ENCODE measurements at regions not wholly inside any gene's neighbourhood (a gene's known extent, or its start where the extent isn't known, plus 50 kb on each side); places are given as distances from the start of the nearest gene placed in this dataset.

- TF ChIP-seq MYC (IDR thresholded peaks at IDR 0.05; ENCODE audit: low read depth, low read length) (no peak), CTCF (IDR thresholded peaks at IDR 0.05; ENCODE audit: low read depth, low read length) (no peak), MAX (IDR thresholded peaks at IDR 0.05; ENCODE audit: low read depth, low read length) (no peak), POLR2A (IDR thresholded peaks at IDR 0.05; ENCODE audit: extremely low read depth, insufficient read length) (no peak)
- DNase-seq (ENCODE audit: low read depth) = no peak
- no peak overlapping the region for H3K4me3 ChIP-seq (ENCODE audit: low read depth, low read length)
These were observed 101.4 kb upstream of the MSX2 start for GRCh38 chr5:174623018-174623417.

GRCh38 chr5:174623433-174624019 is 100.9 kb upstream of the MSX2 start:
- no peak for TF ChIP-seq CTCF (IDR thresholded peaks at IDR 0.05; ENCODE audit: low read depth, low read length)
- no peak for TF ChIP-seq POLR2A (IDR thresholded peaks at IDR 0.05; ENCODE audit: extremely low read depth, insufficient read length)
- no peak for TF ChIP-seq MAX (IDR thresholded peaks at IDR 0.05; ENCODE audit: low read depth, low read length)
- TF ChIP-seq MYC (IDR thresholded peaks at IDR 0.05; ENCODE audit: low read depth, low read length) = no peak
- no peak for DNase-seq (ENCODE audit: low read depth)
- H3K4me3 ChIP-seq (ENCODE audit: low read depth, low read length) = no peak overlapping the region

- DNase-seq (ENCODE audit: low read depth) = peak; percentile 20
- H3K4me3 ChIP-seq (ENCODE audit: low read depth, low read length) = no peak overlapping the region
- TF ChIP-seq POLR2A (IDR thresholded peaks at IDR 0.05; ENCODE audit: extremely low read depth, insufficient read length) (no peak), MYC (IDR thresholded peaks at IDR 0.05; ENCODE audit: low read depth, low read length) (no peak), MAX (IDR thresholded peaks at IDR 0.05; ENCODE audit: low read depth, low read length) (no peak)
These were observed 99.5 kb upstream of the MSX2 start for GRCh38 chr5:174624733-174625522.

GRCh38 chr5:174625591-174626350 is 98.6 kb upstream of the MSX2 start:
- TF ChIP-seq POLR2A (IDR thresholded peaks at IDR 0.05; ENCODE audit: extremely low read depth, insufficient read length) (no peak), MYC (IDR thresholded peaks at IDR 0.05; ENCODE audit: low read depth, low read length) (no peak), CTCF (IDR thresholded peaks at IDR 0.05; ENCODE audit: low read depth, low read length) (no peak), MAX (IDR thresholded peaks at IDR 0.05; ENCODE audit: low read depth, low read length) (no peak)
- DNase-seq (ENCODE audit: low read depth) = no peak
- no peak overlapping the region for H3K4me3 ChIP-seq (ENCODE audit: low read depth, low read length)

- DNase-seq (ENCODE audit: low read depth) = no peak
- TF ChIP-seq MYC (IDR thresholded peaks at IDR 0.05; ENCODE audit: low read depth, low read length) = no peak
- no peak for TF ChIP-seq CTCF (IDR thresholded peaks at IDR 0.05; ENCODE audit: low read depth, low read length)
- no peak for TF ChIP-seq MAX (IDR thresholded peaks at IDR 0.05; ENCODE audit: low read depth, low read length)
- TF ChIP-seq POLR2A (IDR thresholded peaks at IDR 0.05; ENCODE audit: extremely low read depth, insufficient read length) = no peak
These were observed 97.9 kb upstream of the MSX2 start for GRCh38 chr5:174626369-174626920.

More at GRCh38 chr5:174626369-174626920, 97.9 kb upstream of the MSX2 start:
- H3K4me3 ChIP-seq (ENCODE audit: low read depth, low read length) = no peak overlapping the region
